Fibroblast of the aortic adventitia (primary cell): ENCODE measurements at regions not wholly inside any gene's neighbourhood (a gene's known extent, or its start where the extent isn't known, plus 50 kb on each side); places are given as distances from the start of the nearest gene placed in this dataset.
A peak's percentile ranks its signal among the peaks of the same experiment; 100 is the strongest.

ENCODE experiments used
- DNase-seq: peaks from one replicate; pipeline ENCODE4 v3.0.0-alpha.2; 2010; ENCODE audit warnings: low read depth
- H3K4me3 ChIP-seq: 2 replicates; pipeline ENCODE4 v1.5.1; 2011; ENCODE audit warnings: low read depth, mild to moderate bottlenecking, control low read depth, low read length, moderate library complexity
- CTCF ChIP-seq: IDR thresholded peaks from 2 replicates; pipeline ENCODE4 v1.5.1; 2011; ENCODE audit warnings: mild to moderate bottlenecking, low read length, control low read depth, inconsistent platforms; ENCODE audit not compliant: insufficient read depth

- no peak for DNase-seq
- TF ChIP-seq CTCF: no peak
- H3K4me3 ChIP-seq: no peak overlapping the region
Observed at GRCh38 chr3:31440878-31441277, 91.8 kb upstream of the STT3B start.

- no peak for DNase-seq
- H3K4me3 ChIP-seq: no peak overlapping the region
- no peak for TF ChIP-seq CTCF
Observed at GRCh38 chr3:31442755-31443154, 90.0 kb upstream of the STT3B start.

GRCh38 chr3:31444220-31445142 is 88.2 kb upstream of the STT3B start:
- no peak for DNase-seq
- no peak overlapping the region for H3K4me3 ChIP-seq
- no peak for TF ChIP-seq CTCF

GRCh38 chr3:31445701-31446100 is 87.0 kb upstream of the STT3B start:
- no peak for DNase-seq
- no peak overlapping the region for H3K4me3 ChIP-seq
- no peak for TF ChIP-seq CTCF

GRCh38 chr3:31448035-31448881 is 84.5 kb upstream of the STT3B start:
- DNase-seq: peak; percentile 11
- TF ChIP-seq CTCF: peak; percentile 53
- H3K4me3 ChIP-seq: no peak overlapping the region

GRCh38 chr3:31448882-31449243 is 83.9 kb upstream of the STT3B start:
- no peak for TF ChIP-seq CTCF
- no peak overlapping the region for H3K4me3 ChIP-seq
- DNase-seq: no peak
